Stimulated activated naive CD8-positive, alpha-beta T cell treated with anti-CD3 and anti-CD28 coated beads, Interleukin-15, amount 100 ng/mL, for 72 hours (primary cell): ENCODE measurements at regions not wholly inside any gene's neighbourhood (a gene's known extent, or its start where the extent isn't known, plus 50 kb on each side); places are given as distances from the start of the nearest gene placed in this dataset.
A peak's percentile ranks its signal among the peaks of the same experiment; 100 is the strongest.

Experiments
- ATAC-seq: fragments of 150-1000 bp; cut with Tn5 transposase; 2 replicates; pipeline ENCODE4 v1.10.0; 2021; ENCODE audit warnings: mild to moderate bottlenecking, moderate library complexity
- DNase-seq, 2 donors: peaks; one replicate each; pipeline ENCODE4 v3.0.0; 2021 to 2022
- H3K27ac Mint-ChIP-seq, 2 donors: one replicate each; pipeline ENCODE4 v1.8.0; 2022; ENCODE audit warnings: mild to moderate bottlenecking in 2 of 2, mixed read lengths in 2 of 2, moderate library complexity in 2 of 2
- H3K27me3 Mint-ChIP-seq: one replicate; pipeline ENCODE4 v1.8.0; 2022; ENCODE audit warnings: mixed read lengths
- H3K4me1 Mint-ChIP-seq: one replicate; pipeline ENCODE4 v1.8.0; 2022; ENCODE audit warnings: mild to moderate bottlenecking, mixed read lengths
- H3K4me3 Mint-ChIP-seq, 2 donors: one replicate each; pipeline ENCODE4 v1.8.0; 2022; ENCODE audit warnings: mild to moderate bottlenecking in 2 of 2, mixed read lengths in 2 of 2, moderate library complexity in 1 of 2
- H3K9me3 Mint-ChIP-seq, 2 donors: one replicate each; pipeline ENCODE4 v1.8.0; 2022; ENCODE audit warnings: mixed read lengths in 2 of 2

DNA sequence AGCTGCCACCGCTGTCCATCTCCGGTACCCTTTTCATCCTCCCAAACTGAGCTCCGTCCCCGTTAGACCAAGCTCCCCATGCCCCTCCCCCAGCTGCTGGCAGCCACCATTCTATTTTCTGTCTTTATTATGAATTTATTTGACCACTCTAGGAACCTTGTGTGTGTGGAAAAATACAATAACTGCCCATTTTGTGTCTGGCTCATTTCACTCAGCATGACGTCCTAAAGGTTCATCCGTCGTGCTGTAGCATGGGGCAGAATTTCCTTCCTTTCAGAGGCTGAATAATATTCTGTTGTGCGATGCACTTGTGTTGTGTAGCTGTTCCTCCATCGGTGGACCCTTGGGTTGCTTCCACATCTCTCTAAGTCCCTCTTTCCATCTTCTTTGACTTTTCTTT lies 263.1 kb downstream of the SEC14L1 start:
- Mint-ChIP-seq H3K4me3 (peak overlapping the region; percentile 85 to 99), H3K4me1 (peaks cover 100% of the 10 kb centered on the region), H3K9me3 (no peaks in the 10 kb centered on the region), H3K27ac (peak overlapping the region; percentile 79 to 92), H3K27me3 (no peaks in the 10 kb centered on the region)
- ATAC-seq (no peak), DNase-seq (no peak)

GRCh38 chr17:77404812-77405581 lies 264.2 kb downstream of the SEC14L1 start:
- peak; percentile 74 to 89 for DNase-seq
- H3K27me3 Mint-ChIP-seq: no peaks in the 10 kb centered on the region
- H3K9me3 Mint-ChIP-seq: no peaks in the 10 kb centered on the region
- peak overlapping the region; percentile 92 to 98 for H3K27ac Mint-ChIP-seq
- peak overlapping the region; percentile 85 to 99 for H3K4me3 Mint-ChIP-seq
- peaks cover 100% of the 10 kb centered on the region for H3K4me1 Mint-ChIP-seq
- ATAC-seq: peak; percentile 86

- Mint-ChIP-seq H3K27ac (peak overlapping the region; percentile 28 to 92), H3K27me3 (no peaks in the 10 kb centered on the region), H3K9me3 (no peaks in the 10 kb centered on the region), H3K4me3 (peak overlapping the region; percentile 85 to 99), H3K4me1 (peaks cover 100% of the 10 kb centered on the region)
- DNase-seq (no peak), ATAC-seq (no peak)
Measured at GRCh38 chr17:77405867-77406732, 265.3 kb downstream of the SEC14L1 start.

DNA sequence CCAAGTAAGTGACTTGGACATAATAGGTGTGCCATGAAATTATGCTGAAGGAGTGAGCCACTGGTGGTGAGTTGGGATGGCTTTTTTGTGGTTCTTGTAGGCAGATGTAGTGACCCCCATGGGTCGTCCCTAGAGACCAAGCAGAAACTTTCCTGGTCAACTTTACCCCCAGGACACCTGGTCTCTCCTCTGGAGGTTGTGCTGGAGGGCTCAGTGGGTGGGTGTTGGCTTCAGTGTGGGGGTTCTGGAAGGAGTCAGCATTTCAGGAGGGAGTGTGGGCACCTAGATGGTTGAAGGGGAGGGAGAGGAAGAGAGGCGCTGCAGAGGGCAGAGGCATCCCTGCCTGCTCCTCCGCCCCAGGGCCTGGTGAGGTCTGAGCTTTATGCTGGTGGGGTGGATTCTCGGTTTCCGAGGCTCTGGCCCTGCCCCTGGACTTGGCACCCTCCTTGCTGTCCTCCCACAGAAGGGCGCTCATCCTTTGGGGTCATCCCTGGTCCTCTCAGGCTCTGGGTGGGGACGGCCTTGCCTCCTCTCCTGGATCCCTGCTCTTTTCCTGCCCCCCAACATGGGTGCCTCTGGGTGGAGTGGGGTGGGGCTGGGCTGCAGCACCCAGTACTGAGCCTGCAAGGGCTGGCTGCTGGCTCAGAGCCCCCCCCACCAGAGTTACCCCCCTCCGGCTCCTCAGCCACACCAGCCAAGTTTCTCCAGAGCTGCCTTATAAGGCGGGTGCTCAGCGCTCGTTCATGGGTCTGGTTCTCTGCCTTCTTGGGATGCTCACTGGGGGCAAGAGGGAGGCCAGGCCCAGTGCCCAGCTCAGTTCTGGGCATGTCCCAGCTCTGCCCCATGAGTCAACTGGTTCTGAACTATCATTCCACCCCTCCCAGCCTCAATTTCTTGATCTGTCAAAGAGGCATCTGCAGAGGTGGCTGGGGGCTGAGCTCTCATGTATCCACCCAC lies 266.8 kb downstream of the SEC14L1 start:
- H3K27me3 Mint-ChIP-seq: no peaks in the 10 kb centered on the region
- H3K9me3 Mint-ChIP-seq: no peaks in the 10 kb centered on the region
- H3K4me1 Mint-ChIP-seq: peaks cover 98% of the 10 kb centered on the region
- peak overlapping the region; percentile 92 to 93 for H3K27ac Mint-ChIP-seq
- peak overlapping the region; percentile 85 to 99 for H3K4me3 Mint-ChIP-seq
- DNase-seq (no peak), ATAC-seq (no peak)

DNA sequence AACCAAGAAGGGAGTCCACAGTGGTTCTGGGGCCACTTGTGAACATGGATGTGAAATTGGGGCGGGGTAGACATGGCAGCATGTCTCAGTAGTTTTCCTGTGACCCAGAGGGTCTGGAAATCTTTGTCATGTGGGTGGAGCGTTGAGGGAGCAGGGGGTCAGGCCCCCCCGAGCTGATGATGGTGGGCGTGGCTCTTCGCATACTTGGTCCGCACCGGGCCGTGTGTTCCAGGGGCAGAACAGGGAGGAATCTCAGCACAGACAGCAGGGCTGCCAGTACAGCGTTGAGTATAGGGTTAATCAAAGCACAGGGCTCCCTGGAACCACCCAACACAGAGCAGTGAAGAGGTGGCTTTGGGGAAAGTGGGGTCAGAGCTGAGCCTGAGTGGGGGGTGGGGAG lies 267.5 kb downstream of the SEC14L1 start:
- peak overlapping the region; percentile 73 to 85 for H3K4me3 Mint-ChIP-seq
- no peaks in the 10 kb centered on the region for H3K9me3 Mint-ChIP-seq
- DNase-seq (no peak), ATAC-seq (no peak)
- peaks cover 98% of the 10 kb centered on the region for H3K4me1 Mint-ChIP-seq
- peak overlapping the region; percentile 92 to 93 for H3K27ac Mint-ChIP-seq
- no peaks in the 10 kb centered on the region for H3K27me3 Mint-ChIP-seq

GRCh38 chr17:77409282-77410161 lies 268.8 kb downstream of the SEC14L1 start:
- peak in 1 of 2 donors; percentile 61 for DNase-seq
- Mint-ChIP-seq H3K27me3 (no peaks in the 10 kb centered on the region), H3K9me3 (no peaks in the 10 kb centered on the region), H3K4me3 (peak overlapping the region; percentile 75 to 84), H3K27ac (peak overlapping the region; percentile 55 to 77), H3K4me1 (peaks cover 89% of the 10 kb centered on the region)
- ATAC-seq: peak; percentile 76

DNA sequence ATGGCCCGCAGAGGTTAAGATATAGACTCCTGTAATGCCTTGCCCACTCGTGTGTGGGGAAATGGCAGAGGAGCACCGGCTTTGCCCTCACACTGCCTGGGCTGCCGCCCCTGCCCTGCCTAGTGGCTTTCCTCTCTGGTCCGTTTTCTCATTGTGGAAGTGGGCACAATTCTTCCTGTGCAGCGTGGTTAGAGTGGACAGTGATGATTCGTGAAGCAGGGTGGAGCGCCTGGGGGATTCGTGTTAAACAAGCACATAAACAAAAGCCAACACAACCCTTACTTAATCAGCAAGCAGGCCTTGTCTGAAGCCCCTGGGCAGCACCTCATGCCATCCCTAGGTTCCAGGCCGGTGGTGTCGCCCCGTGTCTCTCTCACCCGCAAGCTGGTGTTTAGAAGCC lies 269.7 kb downstream of the SEC14L1 start:
- Mint-ChIP-seq H3K9me3 (no peaks in the 10 kb centered on the region), H3K27ac (peak overlapping the region; percentile 63 to 71), H3K4me3 (peak overlapping the region; percentile 13 to 84), H3K27me3 (no peaks in the 10 kb centered on the region), H3K4me1 (peaks cover 81% of the 10 kb centered on the region)
- ATAC-seq (no peak), DNase-seq (no peak)

DNA sequence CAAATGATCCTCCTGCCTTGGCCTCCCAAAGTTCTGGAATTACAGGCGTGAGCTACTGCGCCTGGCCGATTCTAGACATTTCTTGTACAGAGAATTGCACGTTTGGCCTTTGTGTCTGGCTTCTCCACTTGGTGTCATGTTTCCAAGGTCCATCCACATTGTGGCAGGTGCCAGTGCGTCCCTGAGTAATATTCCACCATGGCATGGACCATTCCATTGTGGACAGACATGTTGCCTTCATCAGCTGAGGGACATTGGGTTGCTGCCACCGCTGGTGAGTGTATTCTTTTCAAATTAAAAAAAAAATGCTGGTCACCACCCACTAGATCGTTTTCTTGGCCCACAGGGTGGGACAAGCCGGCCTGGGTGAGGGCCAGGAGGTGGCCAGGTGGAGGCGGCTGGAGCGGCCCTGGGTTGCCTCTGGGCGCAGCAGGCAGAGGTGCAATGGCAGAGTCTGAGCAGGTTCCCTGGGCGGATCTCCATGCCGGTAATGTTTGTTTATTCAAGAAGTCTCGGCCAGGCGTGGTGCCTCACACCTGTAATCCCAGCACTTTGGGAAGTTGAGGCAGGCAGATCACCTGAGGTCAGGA lies 274.1 kb downstream of the SEC14L1 start:
- H3K27me3 Mint-ChIP-seq: no peaks in the 10 kb centered on the region
- no peak overlapping the region for H3K27ac Mint-ChIP-seq
- no peak for ATAC-seq
- peaks cover 73% of the 10 kb centered on the region for H3K4me1 Mint-ChIP-seq
- H3K4me3 Mint-ChIP-seq: no peak overlapping the region
- no peaks in the 10 kb centered on the region for H3K9me3 Mint-ChIP-seq
- no peak for DNase-seq

GRCh38 chr17:77416105-77416713 lies 275.4 kb downstream of the SEC14L1 start:
- Mint-ChIP-seq H3K4me3 (no peak overlapping the region), H3K27me3 (no peaks in the 10 kb centered on the region), H3K9me3 (no peaks in the 10 kb centered on the region), H3K4me1 (peaks cover 73% of the 10 kb centered on the region), H3K27ac (no peak overlapping the region)
- no peak for ATAC-seq
- no peak for DNase-seq

GRCh38 chr17:77417575-77417974 lies 276.8 kb downstream of the SEC14L1 start:
- ATAC-seq (no peak), DNase-seq (no peak)
- Mint-ChIP-seq H3K27ac (no peak overlapping the region), H3K4me3 (no peak overlapping the region), H3K9me3 (no peaks in the 10 kb centered on the region), H3K27me3 (no peaks in the 10 kb centered on the region), H3K4me1 (peaks cover 75% of the 10 kb centered on the region)

GRCh38 chr17:77418609-77419008 lies 277.8 kb downstream of the SEC14L1 start:
- H3K4me1 Mint-ChIP-seq: peaks cover 75% of the 10 kb centered on the region
- no peak overlapping the region for H3K4me3 Mint-ChIP-seq
- H3K27ac Mint-ChIP-seq: no peak overlapping the region
- no peak for DNase-seq
- no peak for ATAC-seq
- no peaks in the 10 kb centered on the region for H3K9me3 Mint-ChIP-seq
- H3K27me3 Mint-ChIP-seq: no peaks in the 10 kb centered on the region

DNA sequence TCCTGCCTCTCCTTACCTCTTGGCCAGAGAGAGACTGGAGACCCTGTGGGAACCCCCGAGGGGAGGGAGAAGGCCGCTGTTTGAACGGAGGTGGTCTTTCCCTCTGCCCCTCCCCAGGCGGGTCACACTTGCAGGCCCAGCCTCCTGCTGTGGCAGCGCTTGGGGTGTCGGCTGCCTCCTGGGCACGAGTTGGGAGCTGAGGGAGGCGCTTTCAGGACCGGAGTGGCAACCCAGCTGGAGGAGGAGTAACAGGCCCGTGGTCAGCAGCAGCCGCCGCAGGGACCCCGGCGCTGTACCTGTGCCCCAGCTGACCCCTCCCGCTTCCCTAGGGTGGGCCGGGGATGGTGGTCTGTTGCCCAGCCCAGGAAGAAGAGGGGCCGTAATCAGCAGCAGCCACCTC lies 278.3 kb downstream of the SEC14L1 start:
- H3K27ac Mint-ChIP-seq: peak overlapping the region in 1 of 2 donors; percentile 84
- peaks cover 79% of the 10 kb centered on the region for H3K4me1 Mint-ChIP-seq
- no peaks in the 10 kb centered on the region for H3K9me3 Mint-ChIP-seq
- ATAC-seq (no peak), DNase-seq (no peak)
- no peak overlapping the region for H3K4me3 Mint-ChIP-seq
- H3K27me3 Mint-ChIP-seq: no peaks in the 10 kb centered on the region

DNA sequence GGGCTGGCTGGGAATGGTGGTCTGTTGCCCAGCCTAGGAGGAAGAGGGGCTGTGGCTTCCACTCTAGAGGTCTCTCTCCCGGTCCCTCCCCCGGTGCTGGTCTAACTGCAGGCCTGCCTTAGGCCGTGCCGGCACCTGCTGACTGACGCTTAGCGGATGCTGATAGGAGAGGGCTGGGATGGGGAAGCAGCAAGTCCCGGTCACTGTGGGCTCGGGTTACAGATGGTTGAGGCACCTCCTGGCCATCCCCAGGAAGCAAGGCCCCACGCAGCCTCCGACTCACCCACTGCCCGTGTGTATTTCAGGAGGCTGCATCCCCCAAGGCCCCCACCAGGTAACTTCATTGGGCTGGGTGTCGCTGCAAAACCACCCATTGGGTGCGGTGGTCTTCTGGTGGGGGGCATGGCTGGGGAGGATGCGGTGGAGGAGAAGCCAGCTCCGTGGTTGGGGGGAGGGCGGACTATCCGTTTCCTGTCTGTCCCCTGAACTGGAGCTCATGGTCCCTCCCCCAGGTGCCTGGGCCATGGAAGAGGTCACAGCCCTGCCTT lies 278.9 kb downstream of the SEC14L1 start:
- H3K9me3 Mint-ChIP-seq: no peaks in the 10 kb centered on the region

More for the DNA sequence above, 278.9 kb downstream of the SEC14L1 start:
- no peak for DNase-seq
- ATAC-seq: peak; percentile 35
- no peaks in the 10 kb centered on the region for H3K27me3 Mint-ChIP-seq
- H3K4me3 Mint-ChIP-seq: peak overlapping the region; percentile 70 to 73
- peak overlapping the region in 1 of 2 donors; percentile 10 for H3K27ac Mint-ChIP-seq
- peaks cover 84% of the 10 kb centered on the region for H3K4me1 Mint-ChIP-seq
